Esophagus mucosa (tissue), 1 donor: ENCODE measurements at regions not wholly inside any gene's neighbourhood (a gene's known extent, or its start where the extent isn't known, plus 50 kb on each side); places are given as distances from the start of the nearest gene placed in this dataset.
"Not testable (repeated sequence)": the region's sequence is repeated elsewhere in the genome, so short reads cannot be mapped to it uniquely, and the experiment has no call there.

Source experiments
- ATAC-seq: fragments of 200-7000 bp; cut with Tn5 transposase; one replicate; pipeline ENCODE4 v1.9.1; 2020
- donor health status: DM: yes; HTN: yes; CAD: no.

DNA sequence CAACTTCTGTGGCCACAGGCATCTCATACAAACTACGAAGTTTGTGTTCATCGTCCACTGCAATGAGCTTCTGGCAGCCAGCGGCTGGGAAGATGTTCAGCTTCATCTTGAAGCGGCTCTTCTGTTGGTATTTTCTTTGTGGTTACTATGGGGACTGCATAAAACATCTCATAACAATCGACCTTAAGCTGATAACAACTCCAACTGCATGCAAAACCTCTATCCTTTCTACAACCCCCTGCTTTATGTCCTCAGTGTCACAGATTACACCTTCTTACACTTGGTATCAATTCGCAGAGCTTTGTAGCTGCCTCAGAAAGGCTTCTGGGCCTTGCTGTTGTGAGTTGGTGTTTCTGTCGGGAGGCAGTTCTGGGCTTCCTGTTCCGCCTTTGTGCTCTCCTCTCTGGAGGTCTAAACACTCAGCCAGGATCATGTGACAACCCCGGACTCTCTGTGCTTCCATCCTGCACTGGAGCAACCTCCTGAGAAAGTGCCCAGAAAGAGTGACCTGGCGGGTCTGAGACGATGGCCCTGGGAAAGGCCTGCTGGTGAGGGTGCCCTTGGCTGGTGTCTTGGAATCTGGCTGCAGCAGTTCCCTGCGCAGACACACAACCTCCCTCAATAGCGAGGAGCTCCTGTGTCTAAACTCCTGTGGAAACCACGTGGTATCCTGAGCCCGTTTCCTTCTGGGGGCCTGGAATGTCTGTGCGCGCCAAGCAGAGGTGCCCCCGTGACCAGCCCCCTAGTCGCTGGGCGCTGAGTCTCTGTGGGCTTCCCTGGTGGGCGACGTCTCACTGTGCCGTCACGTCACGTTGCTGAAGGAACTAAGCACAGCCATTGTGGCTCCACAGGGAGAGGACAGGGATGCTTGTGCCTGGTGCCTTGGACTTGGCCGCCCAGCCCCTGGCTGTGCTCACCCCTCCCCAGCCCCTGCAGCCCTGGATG is 339.6 kb downstream of the ADGRD1 start:
- ATAC-seq: not testable (repeated sequence)

DNA sequence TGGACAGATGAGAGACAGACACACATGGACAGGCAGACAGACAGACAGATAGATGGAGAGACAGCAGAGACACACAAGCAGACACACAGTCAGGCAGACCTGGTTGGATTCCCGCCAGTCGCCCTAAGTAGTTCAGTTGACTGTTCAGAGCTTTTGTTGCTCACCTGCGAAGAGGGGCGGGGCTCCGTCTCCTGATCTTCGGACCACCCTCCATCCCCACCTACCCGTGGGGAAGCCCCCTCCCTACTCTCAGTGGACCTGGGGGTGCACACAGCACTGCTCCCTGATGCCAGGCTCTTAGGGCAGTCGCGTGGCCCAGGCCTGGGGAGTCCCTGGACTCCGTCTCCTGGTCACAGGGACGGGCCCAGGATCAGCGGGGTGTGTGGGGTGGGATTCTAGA is 341.0 kb downstream of the ADGRD1 start:
- not testable (repeated sequence) for ATAC-seq

DNA sequence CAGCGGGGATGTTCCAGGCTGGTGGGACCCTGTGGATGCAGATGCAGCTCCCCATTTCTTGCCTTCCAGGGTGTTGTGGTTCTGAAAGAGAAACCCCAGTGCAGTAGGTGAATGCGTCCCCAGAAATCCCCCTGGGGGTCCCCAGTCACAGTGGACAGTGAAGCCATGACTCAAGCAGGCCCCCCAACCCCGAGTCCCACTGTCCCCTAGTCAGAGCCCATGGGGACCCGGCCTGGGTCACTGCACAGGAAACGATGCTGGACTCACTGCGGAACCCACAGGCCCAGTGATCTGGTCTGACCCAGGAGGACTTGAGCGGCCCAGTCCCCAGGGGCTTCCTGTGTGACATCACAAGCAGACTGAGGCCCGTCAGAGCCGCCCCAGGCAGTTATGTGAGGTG is 341.4 kb downstream of the ADGRD1 start:
- ATAC-seq: not testable (repeated sequence)

DNA sequence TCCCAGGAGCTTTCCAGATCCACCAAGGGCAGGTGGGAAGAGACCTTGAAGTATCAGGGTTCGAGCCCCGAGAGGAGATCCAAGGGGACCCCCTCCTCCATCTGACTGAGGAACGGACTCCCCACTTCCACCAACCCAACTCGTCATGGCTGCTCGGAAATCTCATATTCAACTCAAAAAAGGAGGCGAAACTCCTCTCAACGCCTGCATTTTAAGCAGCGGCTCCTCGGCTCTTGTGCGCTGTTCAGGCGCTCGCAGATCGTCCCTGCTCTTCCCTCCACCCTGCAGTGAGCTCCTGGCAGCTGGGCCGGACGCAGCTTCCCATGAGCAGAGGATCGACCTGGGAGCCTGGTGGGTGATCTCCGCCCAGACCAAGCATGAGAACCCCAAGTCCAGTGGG is 341.9 kb downstream of the ADGRD1 start:
- ATAC-seq: not testable (repeated sequence)

DNA sequence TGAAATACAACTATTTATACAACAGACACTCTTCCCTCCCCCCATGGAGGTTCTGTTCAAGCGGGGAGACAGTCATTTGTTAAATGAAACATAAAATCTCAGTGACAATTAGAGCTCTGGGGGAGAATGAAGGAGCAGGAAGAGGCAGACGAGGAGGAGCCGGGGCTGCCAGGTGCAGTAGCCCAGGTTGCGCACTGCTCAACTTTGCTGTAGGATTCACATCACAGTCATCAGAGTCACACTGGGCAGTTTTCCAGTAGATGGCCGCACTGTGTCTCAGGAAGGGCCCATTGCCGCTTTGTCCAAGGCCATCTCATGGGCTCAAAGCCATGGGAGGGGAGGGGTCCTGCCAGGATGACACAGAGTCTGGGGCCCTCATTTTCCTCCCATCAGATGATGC is 342.4 kb downstream of the ADGRD1 start:
- ATAC-seq: not testable (repeated sequence)

DNA sequence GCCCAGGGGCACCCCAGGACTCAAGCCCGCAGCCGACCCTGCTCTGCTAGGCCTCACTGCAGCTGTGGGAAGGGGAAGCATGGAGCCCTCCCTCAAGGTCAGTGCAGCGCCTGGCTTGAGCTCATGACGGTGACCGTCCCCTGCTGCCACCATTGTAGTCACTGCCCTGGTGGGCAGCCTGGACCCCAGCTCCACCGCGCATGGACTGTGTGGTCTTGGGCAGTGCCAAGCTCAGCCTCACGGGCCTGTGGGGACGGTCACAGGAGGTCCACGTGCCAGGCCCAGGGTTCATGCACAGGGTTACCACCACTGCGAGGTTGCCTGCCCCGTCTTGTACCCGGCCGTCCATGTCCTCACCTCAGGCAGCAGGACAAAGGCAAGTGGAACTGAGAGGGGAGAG is 342.9 kb downstream of the ADGRD1 start:
- peak; percentile 21 for ATAC-seq

DNA sequence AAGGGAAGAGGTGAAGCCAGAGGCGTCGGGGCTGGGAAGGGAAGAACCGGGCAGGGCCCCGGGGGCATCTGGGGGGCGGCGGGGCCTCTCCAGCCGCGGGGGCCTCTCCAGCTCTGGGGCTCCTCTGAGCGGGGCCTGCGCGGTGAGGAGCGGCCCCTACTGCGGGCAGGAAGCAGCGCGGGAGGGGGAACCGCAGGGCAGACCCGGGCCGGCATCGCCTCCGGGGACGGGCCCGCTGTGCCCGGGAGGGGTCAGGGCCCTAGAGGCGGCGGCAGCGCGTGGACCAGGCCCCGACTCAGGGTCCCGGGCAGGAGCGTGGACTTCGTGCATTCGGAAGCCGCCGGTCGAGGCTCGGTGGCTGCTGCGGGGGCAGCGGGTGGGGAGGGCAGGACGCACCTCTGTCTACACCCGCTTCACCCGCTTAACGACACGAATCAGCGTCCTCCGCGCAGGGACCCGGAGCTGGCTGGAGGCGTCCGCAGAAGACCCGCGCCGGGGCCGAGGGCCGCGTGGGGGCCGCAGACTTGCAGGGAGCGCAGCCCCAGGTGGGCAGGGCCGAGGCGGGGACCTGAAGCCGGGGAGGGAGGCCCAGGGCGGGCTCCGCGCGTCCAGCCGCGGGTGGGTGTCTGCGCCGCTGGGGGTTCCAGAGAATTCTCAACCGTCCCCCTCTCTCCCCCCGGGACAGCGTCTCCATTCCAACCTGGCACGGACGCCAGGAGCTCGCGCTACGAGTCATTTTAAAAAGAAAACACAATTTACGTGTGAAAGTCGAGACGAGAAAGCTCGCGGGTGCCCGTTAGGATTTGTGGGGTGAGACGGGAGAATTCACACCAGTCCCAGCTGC is 345.0 kb downstream of the ADGRD1 start:
- ATAC-seq: peak; percentile 13

DNA sequence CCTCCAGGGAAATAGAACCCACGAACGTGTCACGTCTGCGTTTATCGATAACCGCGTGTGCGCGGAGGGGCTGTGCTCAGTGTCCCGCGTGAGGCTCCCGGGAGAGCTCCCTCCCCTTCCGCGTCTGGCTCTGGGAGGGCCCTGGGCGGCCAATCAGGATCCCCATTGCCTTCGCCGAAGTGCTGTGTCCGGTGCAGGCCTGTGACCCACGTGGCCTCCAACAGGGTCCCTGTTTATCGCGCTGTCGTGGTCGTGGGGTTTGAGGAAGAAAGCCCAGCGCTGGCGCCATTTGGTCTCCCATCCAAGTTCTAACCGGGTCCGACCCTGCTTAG is 345.6 kb downstream of the ADGRD1 start:
- ATAC-seq: not testable (repeated sequence)

DNA sequence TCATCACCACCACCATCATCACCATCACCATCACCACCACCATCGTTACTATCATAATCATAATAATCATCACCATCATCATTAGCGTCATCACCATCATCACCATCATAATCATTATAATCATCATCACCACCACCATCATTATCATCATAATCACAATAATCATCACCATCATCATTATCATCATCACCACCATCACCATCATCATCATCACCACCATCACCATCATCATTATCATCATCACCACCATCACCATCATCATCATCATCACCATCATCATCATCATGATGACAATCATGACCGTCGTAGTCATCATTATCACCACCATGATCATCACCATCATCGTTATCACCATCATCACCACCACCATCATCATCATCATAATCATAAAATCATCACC is 349.9 kb downstream of the ADGRD1 start:
- not testable (repeated sequence) for ATAC-seq

DNA sequence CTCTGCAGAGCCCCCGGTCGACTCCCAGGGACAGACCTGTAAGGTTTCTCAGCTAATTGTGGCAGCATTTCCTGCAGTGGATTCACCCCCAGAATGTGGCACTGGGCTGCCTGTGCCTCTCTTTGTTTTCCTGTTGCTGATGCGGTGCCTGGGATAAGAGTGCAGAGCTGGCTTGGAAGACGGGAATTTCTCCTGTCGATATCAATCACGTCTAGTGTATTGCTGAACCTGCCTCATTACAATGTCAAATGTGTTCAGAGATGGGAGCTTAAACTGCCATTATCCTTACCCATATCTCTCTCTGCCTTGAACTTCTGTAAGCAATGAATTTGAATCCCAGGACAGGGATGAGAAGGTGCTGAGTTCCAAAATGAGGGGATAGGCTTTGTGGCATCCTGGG is 350.9 kb downstream of the ADGRD1 start:
- not testable (repeated sequence) for ATAC-seq

DNA sequence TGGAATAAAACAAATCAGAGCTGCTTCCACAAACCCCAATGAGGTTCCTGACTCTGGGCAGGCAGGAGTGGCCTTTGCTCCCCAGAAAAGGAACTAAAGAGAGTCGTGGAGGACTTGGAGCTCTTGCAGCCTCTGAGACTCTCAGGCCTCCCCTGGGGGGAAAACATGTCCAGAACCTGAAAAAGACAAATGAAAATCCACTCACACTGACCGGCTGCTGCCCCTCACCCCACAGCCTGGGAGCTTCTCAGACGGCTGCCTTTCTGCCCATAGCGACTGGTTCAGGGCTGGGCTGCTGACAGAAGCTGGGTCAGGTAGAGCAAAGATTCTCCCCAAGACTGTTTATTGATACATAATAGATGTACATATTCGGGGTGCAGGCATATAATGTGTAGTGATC is 356.0 kb downstream of the ADGRD1 start:
- no peak for ATAC-seq

DNA sequence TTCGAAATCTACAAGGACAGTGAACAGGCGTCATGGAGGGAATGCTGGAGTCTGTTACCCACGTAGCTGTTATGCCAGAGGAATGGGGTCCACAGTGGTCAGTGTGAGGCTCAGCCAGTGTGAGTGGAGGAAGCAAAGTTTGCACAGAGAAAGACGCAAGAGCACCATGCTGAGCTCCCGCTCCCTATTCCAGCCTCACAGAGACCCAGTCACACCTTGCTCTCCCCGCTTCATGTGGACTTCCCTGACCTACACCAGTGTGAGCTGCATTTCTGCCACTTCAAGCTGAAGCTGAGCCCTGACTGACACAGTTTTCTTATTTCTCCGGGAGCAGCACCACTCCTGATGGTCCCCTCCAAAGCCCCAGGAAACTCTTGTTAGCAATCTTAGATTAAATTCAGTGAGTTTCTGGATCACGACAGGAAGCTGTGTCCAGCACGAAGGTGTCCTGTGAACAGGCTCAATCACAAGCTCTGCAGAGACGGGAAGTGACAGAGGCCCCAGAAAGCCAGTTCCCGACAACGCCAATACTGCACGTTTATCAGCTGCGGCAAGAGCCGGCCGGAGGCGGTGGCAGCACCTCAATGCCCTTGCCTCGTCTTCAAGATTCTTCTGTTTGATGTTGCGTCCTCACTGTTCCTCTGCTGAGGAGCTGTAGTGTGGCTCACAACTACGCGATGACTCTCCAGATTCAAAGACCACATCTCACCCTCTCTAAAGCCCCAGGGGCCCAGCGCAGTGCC is 356.7 kb downstream of the ADGRD1 start:
- not testable (repeated sequence) for ATAC-seq

DNA sequence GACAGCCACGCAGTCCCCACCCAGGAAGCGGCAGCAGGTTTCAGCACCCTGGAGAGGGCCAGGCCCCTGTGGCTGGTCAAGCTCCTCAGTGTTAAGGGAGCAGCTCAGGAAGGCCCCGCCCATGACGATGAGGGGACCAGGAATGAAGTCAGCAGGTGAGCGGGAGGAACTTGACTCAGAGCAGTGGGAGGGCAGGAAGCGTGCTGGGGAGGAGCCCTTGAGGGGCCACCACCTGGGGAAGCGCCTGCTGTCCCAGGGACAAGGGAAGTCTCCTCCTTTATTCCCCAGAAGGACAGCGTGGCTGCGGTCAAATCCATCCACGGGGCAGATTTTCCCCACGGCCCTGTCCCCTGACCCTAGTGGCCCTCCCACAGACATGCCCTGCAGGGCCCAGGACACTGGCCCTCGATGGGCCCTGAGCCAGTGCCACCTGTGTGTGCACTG is 357.6 kb downstream of the ADGRD1 start:
- peak; percentile 28 for ATAC-seq

DNA sequence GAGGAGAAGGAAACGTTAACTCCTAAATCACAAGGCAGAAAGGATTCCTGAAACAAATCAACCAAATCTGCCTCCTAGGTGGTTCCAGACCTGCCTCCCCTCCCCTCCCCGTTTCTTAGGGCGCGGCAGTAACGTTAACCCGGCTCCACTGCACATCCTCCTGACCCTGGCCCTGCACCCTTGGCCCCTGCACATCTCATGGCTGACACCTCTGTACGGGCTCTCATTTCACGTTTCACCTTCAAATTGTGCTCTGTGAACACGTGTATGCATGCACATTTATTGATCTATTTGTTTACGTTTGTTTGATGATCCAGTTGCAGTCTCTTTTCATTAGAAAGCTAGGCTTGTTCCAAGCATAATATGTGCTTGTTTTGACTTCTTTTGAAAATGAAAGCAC is 358.1 kb downstream of the ADGRD1 start:
- no peak for ATAC-seq

DNA sequence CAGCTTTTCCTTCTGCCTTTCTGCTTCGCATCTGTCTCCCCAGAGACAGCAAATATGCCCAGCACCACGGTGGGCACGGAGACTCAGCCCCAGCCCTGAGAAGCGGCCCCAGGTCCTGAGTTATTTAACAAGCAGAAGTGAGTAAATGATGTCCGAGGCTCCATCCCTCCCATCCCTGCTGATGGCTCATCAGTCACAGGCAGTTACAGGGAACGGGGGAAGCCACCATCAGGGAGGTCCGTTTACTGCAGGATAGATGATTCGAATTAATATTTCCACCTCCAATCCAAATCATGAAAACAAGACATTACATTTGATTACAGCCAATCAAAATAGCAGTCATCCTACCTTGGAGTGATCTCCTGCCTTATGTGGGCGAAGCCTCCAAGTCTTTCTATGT is 358.7 kb downstream of the ADGRD1 start:
- not testable (repeated sequence) for ATAC-seq

DNA sequence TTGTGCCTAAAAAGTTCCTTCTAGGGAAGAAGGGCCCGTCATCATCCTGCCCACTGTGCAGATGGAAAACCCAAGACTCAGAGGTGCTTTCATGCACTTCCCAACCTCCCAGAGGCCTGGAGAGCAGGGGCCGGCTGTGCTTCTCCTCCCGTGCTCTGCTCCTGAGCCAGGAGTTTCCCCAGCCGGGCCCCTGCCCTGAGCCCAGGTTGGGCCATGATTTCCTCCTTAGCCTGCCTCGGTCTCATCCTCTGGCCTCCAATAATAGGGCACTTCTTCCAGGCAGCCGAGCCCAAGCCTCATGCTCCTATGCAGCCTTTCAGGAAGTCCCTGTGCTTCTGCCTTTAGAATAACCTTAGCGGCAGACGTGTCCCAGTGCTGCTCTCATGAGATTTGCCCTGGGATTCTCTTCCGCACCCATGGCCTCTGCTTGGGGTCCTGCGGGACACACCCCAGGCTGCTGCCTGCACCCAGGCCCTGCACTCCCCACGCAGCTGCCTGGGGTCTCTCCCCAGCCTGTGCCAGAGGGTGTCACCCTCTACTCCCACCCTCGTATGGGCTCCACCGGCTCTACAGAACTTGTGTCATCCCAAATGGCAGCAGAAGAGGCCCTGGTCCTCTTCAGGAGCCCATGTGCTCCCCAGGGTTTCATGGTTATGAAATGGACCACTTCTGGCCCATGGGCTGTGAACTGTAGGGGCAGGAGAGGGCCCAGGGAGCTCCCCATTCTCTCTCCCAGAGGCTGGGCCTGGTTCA is 359.3 kb downstream of the ADGRD1 start:
- no peak for ATAC-seq

DNA sequence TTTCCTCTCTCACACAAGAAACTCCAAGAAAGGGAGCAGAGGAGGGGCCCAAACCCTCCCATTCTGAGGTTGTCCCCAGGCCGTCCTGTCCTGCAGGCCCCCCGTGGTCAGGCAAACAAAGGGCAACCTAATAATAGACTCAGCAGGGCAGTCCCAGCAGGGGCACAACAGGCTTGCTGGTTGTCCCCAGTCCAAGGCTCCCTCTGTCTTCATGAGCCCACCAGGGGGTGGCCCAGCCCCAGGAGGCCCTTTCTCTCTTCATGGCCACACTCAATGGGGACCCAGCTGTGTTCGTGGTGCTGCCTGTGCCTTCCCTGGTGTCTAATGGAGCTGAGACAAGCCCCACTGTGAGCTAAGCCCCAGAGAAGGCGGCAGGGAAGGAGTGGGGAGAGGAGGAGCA is 359.9 kb downstream of the ADGRD1 start:
- no peak for ATAC-seq

DNA sequence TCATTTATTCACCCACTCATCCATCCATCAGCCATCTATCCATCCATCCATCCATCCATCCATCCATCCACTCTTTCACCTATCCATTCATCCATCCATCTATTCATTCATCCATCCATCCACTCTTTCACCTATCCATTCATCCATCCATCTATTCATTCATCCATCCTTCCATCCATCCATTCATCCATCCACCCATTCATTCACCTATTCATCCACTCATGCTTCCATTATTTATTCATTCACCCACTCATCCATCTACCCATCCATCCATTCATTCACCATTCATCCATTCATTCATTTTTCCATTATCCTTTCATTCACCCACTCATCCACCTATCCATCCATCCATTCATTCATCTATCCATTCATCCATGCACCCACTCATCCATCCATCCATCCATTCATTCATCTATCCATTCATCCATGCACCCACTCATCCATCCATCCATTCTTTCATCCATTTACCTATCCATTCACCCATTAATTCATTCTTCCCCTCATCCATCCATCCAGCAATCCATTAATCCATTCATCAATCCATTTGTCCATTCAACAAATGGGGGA is 360.9 kb downstream of the ADGRD1 start:
- ATAC-seq: no peak

DNA sequence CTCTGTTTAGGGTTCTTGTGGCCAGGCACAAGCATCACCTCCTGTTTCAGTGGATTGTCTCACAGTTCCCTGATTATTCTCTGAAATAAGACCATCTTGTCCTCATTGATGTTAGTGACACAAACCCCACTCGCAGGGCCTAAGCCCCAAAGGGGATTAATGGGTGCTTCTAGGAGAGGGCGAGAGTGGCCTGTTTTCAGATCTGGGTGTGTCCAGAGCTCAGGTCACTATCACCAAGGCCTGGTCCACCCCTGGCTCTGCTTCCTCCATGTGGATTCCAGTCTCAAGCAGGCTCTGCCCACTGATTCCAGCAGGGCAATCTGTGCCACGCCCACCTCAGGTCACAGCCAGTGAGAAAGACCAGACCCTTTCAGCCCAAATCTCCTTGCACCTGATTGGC is 361.9 kb downstream of the ADGRD1 start:
- no peak for ATAC-seq

DNA sequence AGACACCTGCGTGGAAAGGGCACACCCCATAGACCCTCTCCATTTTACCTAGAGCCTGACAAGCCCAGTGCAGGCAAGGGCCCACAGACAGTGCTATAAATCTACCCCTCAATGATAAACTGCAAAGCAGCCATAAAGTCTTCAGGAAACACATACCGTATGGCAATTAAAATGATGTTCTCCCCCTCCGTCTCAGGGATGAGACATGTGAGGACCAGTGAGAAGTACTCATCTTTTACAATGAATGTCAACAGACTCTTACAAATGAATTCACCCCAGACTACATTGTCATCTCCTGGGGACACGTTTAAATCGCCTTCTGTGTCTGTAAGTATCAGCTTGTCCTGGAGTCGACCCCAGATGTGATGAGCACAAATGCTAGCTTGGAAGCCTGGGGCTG is 362.7 kb downstream of the ADGRD1 start:
- ATAC-seq: no peak

DNA sequence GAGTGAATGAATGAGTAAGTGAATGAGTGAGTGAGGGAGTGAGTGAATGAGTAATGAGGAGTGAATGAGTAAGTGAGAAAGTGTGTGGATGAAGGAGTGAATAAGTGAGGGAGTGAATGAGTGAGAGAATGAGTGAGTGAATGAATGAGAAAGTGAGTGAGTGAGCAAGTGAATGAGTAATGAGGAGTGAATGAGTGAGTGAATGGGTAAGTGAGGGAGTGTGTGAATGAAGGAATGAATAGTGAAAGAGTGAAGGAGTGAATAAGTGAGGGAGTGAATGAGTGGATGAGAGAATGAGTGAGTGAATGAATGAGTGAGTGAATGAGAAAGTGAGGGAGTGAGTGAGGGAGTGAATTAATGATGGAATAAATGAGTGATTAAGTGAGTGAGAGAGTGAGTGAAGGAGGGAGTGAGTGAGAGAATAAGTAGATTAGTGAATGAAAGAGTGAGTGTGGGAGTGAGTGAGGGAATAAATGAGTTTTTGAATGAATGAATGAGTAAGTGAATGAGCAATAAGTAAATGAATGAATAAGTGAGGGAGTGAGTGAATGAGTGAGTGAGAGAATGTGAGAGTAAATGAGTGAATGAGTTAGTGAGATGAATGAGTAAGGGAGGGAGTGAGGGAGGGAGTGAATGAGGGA is 364.5 kb downstream of the ADGRD1 start:
- ATAC-seq: no peak
